Posterior vena cava (tissue), 2 donors: ENCODE measurements at regions not wholly inside any gene's neighbourhood (a gene's known extent, or its start where the extent isn't known, plus 50 kb on each side); places are given as distances from the start of the nearest gene placed in this dataset.
"Not testable (repeated sequence)": the region's sequence is repeated elsewhere in the genome, so short reads cannot be mapped to it uniquely, and the experiment has no call there.

Experiments
- DNase-seq: peaks from one replicate; pipeline ENCODE4 v3.0.0-alpha.2; 2020; ENCODE audit warnings: low spot score
- intact Hi-C, 2 donors: fragments of 100-400 bp; cut with DNase I; formaldehyde crosslinking; loops; one replicate each; pipeline versions ENCODE4 v1.14.1 to v1.14.2; 2022 to 2023
- donor health status: DM: yes; HTN: yes; CAD: no.
- donor health status: DM: yes; HTN: yes; CAD: no.

GRCh38 chr2:115904516-115904915, 1462.1 kb downstream of the DPP10 start:
- intact Hi-C loops, result no loop called here
- no peak for DNase-seq

GRCh38 chr2:115908731-115909130, 1466.3 kb downstream of the DPP10 start:
- intact Hi-C loops, result no loop called here
- DNase-seq, result no peak

DNA sequence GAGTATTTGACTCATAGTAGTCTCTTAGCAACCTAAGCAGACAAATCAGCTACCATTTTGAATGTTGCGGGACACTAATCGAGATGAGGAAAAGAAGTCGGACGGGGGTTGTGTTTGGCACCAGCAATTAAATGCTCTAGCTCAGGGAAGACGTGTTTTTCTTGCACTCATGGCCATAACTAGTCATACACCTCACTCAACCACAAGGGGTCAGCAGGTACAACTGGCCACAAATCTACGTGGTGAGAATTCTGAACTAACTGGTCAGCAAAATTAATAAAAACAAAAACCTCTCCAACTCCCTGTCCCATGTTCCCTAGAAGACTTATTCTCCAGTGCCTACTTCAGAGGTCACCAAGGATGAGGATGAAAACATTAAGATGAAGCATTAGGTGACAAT, 1467.8 kb downstream of the DPP10 start:
- no peak for DNase-seq
- intact Hi-C loops, result no loop called here

DNA sequence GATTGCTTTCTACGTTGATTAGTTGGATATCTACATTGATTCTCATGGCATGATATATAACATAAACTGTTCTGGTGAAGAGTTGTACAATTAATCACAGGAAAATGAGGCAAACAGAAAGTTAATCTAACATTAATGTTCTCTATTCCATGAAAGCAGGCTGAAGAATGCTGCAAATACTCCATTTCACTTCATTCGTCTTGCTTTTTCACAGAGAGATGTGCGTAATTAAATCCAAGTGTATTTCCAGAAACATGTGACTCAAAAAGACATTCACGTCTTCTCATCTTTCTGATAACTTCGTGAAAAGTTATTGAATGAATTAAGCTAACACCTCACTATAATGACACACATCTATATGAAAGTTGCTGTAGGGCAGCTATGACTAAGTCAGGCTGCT, 1471.5 kb downstream of the DPP10 start:
- intact Hi-C loops, result no loop called here
- no peak for DNase-seq

- DNase-seq, result no peak
- intact Hi-C loops, result no loop called here
Observed at GRCh38 chr2:115921541-115921940, 1479.1 kb downstream of the DPP10 start.

DNA sequence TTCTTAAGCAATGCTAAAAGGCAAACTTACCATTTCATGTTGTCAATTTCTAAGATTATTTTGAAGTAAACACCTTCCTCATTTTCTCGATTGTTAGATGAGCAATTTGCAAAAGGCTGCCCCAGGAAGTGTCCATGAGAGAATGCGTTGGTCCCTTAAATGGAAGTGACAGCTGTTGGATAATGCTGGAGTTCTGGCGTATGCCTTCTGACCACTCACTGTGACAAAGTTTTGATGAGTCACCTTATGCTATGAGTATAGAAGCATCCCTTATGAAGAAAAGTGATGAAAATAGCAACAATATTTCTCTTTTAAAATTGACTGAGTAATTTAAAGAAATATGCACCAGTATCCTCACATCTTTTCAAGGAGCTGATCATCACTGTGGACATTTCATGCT, 1497.5 kb downstream of the DPP10 start:
- intact Hi-C loops, result no loop called here
- DNase-seq, result no peak

- no peak for DNase-seq
- intact Hi-C loops, result no loop called here
Observed at GRCh38 chr2:115942800-115943199, 1500.4 kb downstream of the DPP10 start.

GRCh38 chr2:115946341-115946740, 1503.9 kb downstream of the DPP10 start:
- intact Hi-C loops, result no loop called here
- no peak for DNase-seq

- intact Hi-C loops, result no loop called here
- DNase-seq, result no peak
Observed at GRCh38 chr2:115946891-115947290, 1504.5 kb downstream of the DPP10 start.

GRCh38 chr2:115976916-115977315, 1534.5 kb downstream of the DPP10 start:
- no peak for DNase-seq
- intact Hi-C loops, result no loop called here

DNA sequence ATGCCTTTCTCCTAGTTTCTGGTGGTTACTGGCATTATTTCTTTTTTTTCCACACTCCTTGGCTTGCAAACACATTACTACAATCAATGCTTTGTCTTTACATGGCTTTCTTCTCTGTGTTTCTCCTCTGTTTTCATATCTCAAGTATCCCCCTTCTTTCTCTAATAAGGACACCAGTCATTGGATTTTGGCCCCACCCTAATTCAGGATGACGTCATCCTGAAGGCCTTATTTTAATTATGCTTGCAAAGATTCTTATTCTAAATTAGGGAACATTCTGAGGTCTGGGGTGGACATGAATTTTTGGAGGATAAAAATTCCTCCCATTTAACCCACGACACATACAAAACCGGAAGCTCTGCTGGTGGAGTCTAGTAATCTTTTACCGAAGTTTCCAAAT, 1556.6 kb downstream of the DPP10 start:
- DNase-seq, result no peak
- intact Hi-C loops, result no loop called here

- DNase-seq, result no peak
- intact Hi-C loops, result no loop called here
Observed at GRCh38 chr2:116023026-116023425, 1580.6 kb downstream of the DPP10 start.

GRCh38 chr2:116038758-116039157, 1596.3 kb downstream of the DPP10 start:
- DNase-seq, intact Hi-C loops: not testable (repeated sequence)

- DNase-seq, result no peak
- intact Hi-C loops, result no loop called here
Observed at GRCh38 chr2:116042530-116042929, 1600.1 kb downstream of the DPP10 start.

GRCh38 chr2:116057538-116057937, 1615.1 kb downstream of the DPP10 start:
- intact Hi-C loops, result no loop called here
- DNase-seq, result no peak

- intact Hi-C loops, result no loop called here
- no peak for DNase-seq
Observed at GRCh38 chr2:116061023-116061422, 1618.6 kb downstream of the DPP10 start.

DNA sequence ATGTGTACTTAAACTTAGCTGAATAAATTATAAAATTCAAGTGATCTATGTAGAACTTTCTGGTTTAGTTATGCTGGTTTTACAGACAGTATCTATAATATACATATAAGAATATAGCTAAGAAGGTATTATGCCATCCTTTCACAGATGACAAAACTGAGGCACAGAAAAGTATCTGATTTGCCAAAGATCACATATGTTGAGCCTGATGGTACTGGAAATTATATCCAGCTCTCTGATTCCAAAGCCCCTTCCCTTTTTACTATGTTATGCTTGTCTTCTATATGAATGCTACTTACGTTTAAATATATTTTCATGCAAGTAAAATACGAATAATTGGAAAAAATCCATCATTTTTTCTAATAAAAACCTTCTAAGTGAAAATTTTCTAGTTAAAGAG, 1631.3 kb downstream of the DPP10 start:
- intact Hi-C loops, result no loop called here
- DNase-seq, result no peak

DNA sequence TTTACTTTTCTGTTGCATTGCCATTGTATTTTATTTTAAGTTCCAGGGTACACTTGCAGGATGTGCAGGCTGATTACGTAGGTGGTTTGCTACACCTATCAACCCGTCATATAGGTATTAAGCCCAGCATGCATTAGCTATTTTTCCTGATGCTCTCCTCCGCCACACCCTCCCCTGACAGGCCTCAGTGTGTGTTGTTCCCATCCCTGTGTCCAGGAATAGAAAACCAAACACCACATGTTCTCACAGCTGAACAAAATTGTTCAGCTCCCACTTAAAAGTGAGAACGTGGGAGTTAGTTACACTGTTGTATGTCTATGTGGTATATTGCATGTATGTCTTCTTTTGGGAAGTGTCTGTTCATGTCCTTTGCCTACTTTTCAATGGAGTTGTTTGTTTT, 1631.7 kb downstream of the DPP10 start:
- intact Hi-C loops, result no loop called here
- DNase-seq, result no peak

DNA sequence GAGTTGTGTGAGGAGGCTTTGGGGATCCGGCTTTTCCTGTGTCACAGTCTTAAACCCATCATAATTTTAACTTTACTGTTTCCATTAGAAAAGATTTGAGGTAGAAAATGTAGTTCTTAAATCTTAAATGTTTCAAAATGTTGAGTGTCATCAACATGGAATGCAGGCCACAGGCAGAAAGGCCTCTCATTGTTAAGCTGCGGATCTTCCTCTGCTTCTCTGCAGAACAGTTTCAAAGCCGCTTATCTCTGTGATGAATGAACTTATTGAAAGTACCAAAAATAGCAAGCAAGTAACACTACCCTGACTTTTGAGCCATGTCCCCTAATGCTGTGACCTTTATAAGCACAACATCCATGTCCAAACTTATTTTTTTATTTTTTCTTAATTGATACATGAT, 1645.8 kb downstream of the DPP10 start:
- DNase-seq, result no peak
- intact Hi-C loops, result no loop called here

DNA sequence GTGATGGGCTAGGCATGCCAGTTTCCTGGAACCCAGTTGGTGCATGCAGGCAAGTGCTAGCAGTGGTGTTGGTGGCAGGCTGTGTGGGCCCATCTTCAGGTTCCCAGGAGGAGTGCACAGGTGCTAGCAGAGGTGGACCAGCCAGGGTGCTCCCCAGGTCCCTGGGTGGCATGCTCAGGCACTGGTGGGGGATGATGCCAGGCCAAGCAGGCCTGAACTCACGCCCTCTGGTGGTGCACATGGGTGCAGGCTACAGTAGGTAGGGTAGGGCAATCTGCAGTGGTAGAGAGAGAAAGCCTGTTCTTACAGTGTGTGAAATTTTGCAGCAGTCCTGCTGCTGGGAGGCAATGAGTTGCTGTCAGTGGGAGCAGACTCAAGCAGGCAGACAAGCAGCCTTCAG, 1651.8 kb downstream of the DPP10 start:
- intact Hi-C loops, result no loop called here
- no peak for DNase-seq

DNA sequence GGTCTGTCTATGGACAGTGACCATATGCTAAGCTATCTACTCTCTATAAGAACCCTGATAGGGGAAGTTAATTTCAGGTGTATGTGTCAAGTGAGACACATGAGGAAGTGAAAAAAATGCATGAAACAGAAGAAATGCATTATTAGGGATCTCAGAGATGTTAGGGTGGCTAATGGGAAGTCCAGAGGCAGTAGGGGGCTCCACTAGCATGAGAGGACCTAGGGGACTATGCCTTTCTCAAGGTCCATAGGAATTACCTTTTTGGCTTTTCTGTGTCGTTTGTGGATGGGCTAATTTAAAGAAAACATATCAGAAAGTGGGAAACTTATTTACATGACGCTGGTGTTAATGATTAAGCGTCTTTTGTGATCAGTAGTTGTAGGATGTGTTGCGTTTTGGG, 1653.2 kb downstream of the DPP10 start:
- intact Hi-C loops, result no loop called here
- no peak for DNase-seq

DNA sequence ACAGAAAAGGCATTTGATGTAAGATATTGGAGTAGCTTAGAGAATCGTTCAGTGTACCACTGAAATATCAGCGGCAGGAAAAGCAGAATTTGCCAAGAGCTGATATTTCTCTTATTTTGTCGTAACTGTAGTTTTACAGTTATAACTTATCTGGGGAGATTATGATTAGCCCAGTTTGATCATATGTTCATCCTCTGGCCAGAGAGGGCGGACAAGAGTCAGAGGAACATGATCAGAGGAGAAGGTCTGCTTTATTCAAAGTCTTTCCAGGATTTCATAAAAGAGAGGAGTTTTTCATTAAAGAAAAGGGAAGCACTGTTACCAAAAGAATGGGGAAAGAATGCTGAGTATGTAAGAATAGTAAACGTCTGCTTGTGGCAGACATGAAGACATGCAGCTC, 1655.6 kb downstream of the DPP10 start:
- intact Hi-C loops, result no loop called here
- no peak for DNase-seq

DNA sequence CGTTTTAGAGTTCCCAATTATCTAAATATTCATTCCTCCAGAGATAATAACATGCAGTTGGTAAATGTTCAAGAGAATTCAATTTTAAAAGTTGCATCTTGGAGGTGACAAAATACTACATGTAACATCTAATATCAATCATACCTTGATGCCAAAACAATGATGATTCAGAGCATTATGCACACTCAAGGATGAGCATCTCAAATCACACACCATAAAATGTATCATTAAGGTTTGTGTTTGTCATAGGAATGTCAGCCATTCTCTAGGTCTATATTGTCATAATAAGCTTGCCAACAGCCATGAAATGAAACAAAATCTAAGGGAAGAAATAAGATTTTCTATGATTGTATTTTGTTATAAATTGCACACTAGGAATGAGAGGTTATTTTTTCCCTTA, 1667.0 kb downstream of the DPP10 start:
- intact Hi-C loops, result no loop called here

More for the DNA sequence above, 1667.0 kb downstream of the DPP10 start:
- no peak for DNase-seq
